HG03159 (cell line): ENCODE measurements at regions not wholly inside any gene's neighbourhood (a gene's known extent, or its start where the extent isn't known, plus 50 kb on each side); places are given as distances from the start of the nearest gene placed in this dataset.
"Not testable (repeated sequence)": the region's sequence is repeated elsewhere in the genome, so short reads cannot be mapped to it uniquely, and the experiment has no call there.

Source experiments
- ATAC-seq: cut with Tn5 transposase; IDR thresholded peaks from one replicate; pipeline ENCODE4 v1.9.1; 2021; ENCODE audit warnings: mild to moderate bottlenecking, moderate library complexity; ENCODE audit not compliant: unreplicated experiment

DNA sequence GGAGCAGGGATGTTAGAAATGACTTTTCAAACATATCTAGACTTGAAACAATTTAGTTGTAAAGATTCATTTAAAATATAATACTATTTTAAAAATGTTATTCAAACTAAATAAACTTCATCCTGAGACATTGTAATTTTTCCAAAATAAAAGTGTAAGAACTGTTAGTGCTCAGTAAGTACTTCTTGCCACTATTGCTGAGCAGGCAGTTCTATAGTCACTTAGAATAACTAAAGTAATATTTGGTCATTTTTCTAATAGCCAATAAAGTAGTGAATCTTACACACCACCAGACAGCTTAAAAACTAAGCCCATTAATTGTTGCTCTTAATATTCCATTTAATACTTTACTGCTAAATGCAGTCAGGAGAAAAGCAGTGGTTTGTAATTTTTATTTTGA, 1120.0 kb upstream of the CDH10 start:
- ATAC-seq, result no peak

DNA sequence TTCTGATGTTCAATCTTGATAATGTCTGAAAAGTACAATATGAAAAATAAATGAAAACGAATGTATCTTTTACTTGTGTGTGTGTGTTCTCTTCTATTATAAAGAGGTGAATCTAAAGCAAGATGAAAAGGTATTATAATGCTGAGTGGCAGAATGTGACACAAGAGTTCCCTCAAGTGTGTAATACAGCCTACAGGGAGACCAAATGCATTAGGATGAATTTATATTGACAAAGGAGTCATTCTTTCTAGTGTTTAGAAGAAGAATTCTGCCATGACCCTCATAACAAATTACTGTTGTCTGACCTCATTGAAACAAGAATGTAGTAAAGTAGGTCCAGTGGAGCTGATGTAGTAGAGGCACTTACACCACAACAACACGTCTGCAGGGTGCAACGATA, 1119.0 kb upstream of the CDH10 start:
- no peak for ATAC-seq

DNA sequence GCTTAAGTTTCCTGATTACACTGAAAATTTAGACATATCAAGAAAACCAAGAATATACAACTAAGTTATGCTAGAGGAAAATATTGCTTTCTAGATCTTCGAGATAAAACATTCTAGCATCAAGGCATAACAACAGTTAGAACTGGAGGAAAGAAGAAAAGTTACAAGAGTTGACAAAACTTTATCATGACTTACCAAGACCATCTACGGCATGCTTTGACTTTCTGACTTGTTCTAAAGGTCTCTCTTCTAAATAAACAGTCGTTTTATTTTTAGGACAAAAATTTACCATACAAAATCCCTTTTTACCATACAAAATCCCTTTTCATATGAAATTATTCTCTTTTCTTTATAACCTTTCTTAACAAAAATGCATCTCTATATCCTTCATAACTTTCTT, 1110.1 kb upstream of the CDH10 start:
- ATAC-seq, result no peak

DNA sequence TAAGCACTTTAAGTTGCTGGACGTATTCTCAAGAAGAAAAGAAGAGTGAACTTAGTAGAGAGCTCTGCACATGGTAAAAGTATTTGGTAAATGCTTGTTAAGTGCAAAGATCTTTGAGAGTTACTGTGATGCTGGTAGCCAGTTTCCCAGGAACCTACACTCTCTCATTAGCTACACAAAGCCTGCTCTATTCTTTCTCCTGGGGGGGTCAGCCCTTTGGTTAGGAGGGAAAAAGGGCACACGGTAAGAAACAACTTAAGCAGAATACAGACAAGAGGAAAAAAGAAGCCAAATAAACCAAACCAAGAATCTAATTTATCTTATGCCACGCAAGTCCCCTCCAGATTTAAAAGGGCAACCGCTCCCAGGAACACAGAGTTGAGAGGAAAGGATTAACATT, 1100.1 kb upstream of the CDH10 start:
- no peak for ATAC-seq

DNA sequence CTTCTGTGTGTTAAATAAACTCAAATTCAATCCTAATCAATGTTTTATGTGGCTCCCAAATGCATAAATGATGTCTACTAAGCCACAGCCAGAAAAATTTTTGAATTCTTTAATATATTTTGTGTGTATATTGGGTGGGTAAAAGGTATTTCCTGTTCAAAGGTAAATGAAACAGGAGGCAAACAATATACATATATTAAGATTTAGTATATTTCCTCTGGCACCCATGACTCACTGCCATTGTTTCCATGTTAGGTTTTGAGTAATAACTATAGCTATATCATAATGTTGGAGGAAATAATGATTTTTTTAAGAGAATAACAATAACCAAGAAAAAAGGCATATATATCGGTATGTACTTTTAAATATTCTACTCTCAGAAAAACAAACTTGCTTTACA, 1071.9 kb upstream of the CDH10 start:
- ATAC-seq, result no peak

DNA sequence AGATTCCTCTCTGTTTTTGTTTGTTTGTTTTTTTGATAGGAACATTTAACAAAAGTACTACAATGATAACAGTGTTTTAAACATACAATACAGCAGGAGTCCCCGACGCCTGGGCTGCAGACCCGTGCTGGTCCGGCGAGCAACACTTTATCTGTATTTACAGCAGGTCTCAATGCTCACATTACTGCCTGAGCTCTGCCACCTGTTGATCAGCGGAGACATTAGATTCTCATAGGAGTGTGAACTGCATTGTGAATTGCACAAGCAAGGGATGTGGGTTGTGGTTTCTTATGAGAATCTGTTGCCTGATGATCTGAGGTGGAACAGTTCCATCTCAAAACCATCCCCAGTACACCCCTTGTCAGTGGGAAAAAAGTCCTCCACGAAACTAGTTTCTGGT, 1068.5 kb upstream of the CDH10 start:
- ATAC-seq, result peak; percentile 48

DNA sequence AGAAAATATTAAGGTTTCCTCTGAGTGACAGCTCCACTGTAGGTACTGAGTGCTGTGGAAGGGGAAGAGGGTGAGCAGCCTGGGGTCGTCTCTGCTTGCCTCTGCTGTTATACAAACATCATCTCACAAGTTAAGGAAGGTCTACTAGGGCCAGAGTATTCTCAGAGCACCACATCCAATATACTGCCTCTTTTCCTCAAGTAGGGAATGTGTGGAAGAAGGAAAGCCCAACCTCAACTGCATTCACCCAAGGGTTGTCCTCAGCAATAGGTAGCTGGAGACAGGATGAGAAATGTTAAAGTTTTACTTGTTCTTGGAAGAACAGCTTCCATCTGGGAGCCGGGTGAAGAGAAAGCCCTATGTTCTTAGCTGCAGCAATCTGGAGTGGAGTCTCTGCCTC, 1062.3 kb upstream of the CDH10 start:
- ATAC-seq, result no peak

DNA sequence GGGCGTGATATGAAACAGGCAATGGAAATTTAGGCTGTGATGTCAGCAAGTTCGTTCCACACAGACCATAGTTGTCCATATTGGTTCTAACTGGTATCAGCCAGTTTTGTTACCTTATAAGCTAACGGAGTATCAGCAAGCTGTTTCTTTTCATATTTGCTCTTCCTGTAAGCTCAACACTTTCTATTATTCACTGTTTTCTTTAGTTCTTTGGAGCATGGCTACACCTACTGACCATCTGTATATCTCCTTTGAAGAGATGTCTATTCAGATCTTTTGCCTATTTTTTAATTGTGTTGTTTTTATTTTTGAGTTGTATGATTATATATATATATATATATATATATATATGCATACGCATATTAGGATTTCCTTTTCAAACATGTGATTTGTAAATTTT, 1057.2 kb upstream of the CDH10 start:
- ATAC-seq, result no peak

DNA sequence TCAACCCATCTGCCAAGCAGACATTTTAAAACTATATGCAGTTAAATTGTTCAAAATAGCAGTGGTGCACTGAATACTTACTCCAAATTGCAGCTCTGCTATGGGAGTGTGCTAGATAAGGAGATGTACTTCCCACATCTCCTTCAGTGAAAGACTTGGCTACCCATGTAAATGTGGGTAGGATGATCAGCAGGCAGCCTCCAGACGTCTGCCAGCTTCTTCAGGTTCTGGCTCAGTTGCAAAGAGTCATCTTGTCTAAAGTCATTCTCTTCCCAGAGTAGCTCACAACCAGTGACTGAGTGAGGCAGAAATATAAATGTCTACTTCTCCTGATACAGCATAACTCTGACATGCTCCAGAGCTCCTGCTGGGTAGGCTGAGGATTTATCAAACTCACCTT, 1050.0 kb upstream of the CDH10 start:
- ATAC-seq, result no peak

DNA sequence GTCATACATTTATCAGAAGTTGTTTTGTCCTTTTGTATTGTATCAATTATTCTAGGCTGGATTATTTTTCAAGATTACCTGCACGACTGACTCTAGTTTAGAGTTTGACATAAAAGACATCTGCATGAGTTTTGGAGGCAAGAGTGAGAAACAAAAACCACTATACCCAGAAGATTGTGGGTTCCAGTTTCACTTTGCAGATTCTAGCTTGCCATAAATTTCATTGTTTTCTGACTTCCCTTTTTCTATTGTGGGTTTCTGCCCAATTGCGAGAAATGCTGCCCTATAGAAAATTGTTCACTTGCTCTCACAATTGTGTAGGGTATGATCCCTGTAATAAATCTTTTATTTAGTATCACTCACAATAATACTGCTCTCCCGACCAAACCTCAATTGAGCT, 1043.4 kb upstream of the CDH10 start:
- ATAC-seq, result peak; percentile 90

DNA sequence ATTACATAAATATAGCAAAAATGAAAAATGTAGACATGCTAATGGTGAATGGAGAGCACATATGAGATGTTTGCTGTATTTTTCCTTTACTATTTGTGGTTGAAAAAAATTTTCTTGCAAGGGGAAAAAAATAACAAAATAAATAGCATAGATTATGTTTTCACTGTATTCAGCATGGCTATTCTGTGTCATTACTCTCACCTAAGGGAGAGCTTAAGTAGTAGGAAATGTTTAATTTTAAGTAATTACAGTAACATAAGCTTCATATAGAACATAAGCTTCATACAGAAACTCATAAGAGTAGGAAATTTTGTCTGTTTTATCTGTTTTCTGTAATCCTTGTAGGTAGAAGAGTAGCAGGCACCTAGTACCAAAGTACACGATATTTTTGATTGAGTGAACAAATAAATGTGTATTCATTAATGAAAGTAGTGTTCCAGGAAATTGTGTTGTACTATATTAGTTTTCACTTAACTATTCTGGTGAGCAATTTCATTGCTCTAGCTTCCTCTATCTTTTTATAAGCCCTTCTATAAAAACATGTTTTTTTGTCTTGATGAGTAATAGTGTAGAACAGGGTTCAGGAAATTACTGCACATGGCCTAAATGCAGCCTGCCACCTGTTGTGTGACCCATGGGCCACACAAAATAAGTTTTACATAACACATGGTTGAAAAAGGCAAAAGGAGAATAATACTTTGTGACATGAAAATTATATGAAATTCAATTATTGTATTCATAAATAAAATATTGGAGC, 1025.0 kb upstream of the CDH10 start:
- no peak for ATAC-seq

DNA sequence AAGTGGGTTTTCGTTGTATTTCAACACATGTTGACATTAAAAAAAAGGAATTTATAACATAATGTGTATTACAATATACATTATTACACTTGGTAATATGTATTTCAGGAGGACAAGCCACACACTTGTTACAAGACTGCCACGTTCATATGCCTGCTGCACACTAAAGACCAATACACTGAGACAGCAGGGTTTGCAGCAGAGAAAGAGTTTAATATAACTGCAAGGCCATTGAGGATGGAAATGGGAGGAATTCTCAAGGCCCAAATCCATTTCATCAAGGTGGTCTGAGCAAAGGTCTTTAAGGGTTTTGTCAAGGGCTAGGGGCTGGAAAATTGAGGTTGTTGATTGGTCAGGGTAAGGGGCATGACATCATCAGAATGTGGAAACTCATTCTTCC, 1017.8 kb upstream of the CDH10 start:
- ATAC-seq, result no peak

DNA sequence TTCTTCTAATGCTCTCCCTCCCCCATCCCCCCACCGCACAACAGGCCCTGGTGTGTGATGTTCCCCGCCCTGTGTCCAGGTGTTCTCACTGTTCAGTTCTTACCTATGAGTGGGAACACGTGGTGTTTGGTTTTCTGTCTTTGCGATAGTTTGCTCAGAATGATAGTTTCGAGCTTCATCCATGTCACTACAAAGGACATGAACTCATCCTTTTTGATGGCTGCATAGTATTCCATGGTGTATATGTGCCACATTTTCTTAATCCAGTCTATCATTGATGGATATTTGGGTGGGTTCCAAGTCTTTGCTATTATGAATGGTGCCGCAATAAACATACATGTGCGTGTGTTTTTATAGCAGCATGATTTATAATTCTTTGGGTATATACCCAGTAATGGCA, 1005.5 kb upstream of the CDH10 start:
- ATAC-seq, result not testable (repeated sequence)

DNA sequence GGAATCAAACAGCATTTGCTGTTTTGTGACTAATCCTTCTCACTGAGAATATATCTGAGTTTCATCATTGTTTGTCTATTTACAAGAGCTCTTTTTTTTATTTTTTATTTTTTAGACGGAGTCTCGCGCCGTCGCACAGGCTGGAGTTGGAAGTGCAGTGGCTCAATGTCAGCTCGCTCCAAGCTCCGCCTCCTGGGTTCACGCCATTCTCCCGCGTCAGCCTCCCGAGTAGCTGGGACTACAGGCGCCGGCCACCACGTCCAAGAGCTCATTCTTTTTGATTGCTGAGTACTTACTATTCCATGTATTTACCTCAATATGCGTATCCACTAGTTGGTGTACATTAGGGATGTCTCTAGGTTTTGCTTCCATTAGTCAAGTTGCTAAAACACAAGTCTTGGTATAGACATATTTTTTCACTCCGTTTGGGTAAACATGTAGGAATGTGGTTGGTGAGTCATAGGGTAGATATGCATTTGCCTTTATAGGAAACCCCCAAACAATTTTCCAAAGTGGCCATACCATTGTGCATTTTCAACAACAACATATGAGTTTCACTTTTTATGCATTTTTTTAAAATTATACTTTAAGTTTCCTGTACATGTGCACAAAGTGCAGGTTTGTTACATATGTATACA, 1005.0 kb upstream of the CDH10 start:
- ATAC-seq, result no peak

DNA sequence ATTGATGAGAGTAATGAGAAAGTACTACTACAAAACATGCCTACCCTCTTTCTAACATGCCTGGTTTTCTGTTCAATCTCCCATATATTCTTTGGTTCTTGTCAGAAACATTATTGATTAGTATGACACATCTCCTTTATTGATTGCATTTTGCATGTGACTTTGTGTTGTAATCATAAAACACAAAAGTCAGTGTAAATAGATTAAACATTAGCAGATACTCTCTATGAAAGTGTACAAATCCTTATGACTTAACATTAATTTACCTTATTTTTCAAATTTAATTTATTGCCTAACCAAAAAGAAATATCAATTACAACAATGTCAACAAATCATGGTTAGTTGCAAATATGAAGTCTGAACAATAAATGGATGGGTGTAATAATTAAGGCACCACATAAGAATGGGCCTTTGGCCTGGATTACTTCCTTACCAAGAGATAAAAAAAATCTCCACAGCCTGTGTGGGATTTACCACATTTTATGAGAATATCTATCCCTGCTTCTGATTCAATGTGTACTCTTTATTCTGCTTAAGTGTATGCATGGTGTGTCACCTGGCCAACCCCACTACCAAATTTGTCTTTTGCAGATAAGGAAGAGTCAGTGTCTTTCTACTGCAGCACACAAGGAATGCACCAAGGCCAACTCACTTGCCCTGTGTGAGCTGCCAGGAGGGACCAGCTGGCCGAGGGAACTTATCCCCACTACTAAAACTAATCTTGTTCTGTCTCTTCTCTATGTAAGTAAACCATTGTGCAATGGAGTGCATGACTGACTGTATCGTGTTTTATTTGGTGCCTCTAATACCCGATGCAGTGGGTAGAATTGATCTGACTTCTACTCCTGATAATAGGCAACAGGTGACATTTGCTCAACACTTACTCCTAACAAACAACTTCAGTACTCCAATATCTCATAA, 1001.9 kb upstream of the CDH10 start:
- no peak for ATAC-seq

DNA sequence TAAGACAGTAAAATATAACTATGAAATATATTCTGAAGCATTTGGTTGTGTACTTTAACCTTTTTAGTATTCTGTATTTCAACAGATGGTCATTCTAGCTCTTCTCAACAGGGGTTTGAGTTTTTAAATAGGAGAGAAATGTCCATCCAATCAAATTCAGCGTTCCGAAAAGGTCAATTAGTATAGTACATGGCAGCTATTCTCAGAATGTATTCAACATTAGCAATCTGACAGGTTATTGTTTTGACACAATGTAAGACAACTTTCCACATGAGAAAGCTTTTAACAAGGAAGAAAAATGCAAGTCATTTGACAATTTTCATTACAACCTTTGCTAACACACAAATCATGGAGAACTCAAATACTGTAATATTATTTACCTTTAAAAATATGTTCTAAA, 996.3 kb upstream of the CDH10 start:
- ATAC-seq, result no peak

DNA sequence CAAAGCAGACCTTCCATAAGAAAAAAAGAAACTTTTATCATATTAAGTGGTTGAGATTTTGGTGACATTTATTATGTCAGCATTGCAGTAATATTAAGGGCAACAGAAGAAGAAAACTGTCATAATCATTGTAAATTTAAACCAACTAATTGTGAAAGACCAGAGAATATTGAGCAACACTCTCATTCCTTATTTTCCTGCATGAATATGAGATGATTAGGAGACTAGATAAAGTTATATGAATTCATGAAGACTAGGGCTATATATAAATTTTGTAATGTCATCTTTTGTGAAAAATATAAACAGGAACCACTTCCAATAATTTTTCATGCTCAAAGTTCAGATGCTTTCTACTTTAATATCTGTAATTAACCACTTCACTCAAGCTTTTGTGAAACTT, 974.5 kb upstream of the CDH10 start:
- no peak for ATAC-seq

DNA sequence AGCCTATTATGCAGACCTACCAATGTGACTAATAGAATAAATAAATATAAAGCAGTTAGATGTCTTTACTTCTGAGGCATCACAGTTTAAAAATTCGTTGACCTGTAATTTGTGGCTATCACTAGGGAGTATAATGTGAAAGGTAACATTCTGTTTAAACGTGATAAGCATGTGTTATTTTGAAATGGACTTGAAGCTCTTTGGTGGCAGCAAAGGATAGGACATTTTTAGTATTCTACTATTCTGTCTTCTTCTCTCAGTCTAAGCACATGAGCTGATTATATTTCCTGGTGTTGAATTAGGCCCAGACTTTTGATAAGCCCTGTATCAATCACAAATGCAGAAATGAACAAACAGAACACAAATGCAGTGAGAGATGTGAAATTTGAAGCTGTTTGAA, 974.0 kb upstream of the CDH10 start:
- ATAC-seq, result no peak

DNA sequence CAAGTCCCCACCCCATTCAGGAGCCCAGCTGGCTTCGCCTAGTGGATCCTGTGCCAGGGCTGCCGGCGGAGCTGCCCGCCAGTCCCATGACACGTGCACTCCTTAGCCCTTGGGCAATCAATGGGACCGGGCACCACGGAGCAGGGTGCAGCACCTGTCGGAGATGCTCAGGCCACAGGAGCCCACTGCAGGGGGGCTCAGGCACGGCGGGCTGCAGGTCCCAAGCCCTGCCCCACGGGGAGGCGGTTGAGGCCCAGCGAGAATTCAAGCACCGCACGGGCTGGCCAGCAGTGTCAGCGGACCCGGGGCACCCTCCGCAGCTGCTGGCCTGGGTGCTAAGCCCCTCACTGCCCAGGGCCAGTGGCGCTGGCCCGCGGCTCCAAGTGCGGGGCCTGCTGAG, 969.7 kb upstream of the CDH10 start:
- ATAC-seq, result no peak

DNA sequence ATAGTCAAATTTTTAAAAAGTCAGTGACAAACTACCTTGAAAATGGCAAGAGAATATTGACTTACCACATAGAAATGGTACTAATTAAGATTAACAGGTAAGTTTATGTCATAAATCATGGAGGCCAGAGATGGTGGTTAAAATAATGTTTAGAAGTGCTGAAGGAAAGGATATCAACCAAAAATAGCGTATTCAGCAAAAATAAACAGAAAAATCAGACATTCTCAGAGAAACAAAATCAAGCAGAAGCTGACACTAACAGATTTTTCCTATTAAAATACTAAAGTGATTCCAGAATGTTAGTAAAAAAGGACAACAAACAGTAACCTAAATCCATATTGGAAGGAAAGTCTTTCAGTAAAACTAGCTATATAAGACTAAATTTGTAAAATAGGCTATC, 959.9 kb upstream of the CDH10 start:
- ATAC-seq, result no peak

DNA sequence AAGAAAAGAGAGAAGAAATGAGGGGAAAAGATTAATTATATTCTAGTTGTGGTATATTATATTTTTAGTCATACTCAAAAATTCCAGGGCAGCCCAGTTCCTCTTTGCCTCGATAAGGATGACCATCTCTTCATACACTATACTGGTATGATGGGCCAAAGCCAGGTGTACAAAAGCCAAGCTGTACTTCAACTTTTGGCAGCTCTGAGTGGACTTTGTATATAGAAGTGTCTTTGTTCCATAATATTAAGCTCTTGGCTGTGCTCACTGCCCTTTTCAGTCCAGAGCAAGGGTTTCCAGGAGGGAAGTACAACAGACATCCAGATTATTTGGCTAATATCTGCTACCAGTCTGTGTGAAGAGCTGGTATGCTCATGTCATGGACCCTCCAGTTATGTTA, 934.3 kb upstream of the CDH10 start:
- ATAC-seq, result no peak

DNA sequence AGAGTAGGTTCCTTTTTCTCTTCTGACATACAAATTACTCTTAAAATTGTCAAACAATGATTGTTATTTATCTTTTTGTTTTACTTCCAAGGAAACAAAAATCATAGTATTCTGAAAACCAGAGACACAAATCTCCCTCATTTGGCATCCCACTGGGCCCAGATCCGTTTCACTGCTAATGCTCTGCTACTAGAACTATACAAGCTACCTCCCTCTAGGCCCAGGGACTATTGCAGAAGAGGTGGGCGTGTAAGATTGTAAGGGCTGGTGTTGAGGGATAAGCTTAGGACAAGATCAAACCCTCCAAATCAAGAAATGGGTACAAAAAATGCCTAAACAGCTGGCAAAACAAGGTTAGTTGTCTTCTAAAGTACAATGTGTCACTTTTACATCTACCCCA, 928.9 kb upstream of the CDH10 start:
- ATAC-seq, result no peak
